GM19395 (cell line): ENCODE measurements at regions not wholly inside any gene's neighbourhood (a gene's known extent, or its start where the extent isn't known, plus 50 kb on each side); places are given as distances from the start of the nearest gene placed in this dataset.

ENCODE experiments used
- ATAC-seq: cut with Tn5 transposase; IDR thresholded peaks from one replicate; pipeline ENCODE4 v1.9.1; 2021; ENCODE audit warnings: mild to moderate bottlenecking, moderate library complexity; ENCODE audit not compliant: unreplicated experiment

DNA sequence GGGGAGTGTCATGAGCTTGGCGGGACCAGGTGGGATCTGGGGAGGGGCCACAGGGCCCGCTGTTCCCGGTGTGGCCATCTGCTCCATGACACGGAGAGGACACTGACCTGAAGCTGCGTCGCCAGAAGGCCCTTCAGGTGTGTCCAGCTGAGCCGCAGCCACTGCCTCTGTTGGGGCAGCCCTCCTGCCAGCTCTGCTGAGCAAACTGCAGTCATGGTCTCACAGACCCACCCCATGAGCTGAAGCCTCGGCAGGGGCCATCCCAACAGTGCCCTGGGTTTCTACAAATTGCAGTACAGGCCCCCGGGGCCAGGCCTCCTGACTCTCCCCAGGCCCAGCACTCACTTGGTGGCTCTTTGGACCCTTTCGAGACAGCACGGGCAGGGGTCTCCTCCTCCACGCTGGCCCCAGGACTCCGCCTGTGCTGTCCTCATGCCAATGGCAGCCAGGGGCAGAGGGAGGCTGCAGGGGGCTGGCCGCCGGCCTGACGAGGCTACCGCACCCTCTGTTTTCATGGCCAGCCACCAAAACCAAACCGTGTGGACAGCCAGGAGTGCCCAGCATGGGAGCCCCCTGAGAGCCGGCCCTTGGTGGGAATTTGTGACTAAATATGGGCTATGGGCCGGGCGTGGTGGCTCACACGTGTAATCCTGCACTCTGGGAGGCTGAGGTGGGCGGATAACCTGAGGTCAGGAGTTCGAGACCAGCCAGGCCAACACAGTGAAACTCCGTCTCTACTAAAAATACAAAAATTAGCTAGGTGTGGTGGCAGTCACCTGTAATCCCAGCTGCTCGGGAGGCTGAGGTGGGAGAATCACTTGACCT lies 175.2 kb upstream of the SALL3 start:
- no peak for ATAC-seq

DNA sequence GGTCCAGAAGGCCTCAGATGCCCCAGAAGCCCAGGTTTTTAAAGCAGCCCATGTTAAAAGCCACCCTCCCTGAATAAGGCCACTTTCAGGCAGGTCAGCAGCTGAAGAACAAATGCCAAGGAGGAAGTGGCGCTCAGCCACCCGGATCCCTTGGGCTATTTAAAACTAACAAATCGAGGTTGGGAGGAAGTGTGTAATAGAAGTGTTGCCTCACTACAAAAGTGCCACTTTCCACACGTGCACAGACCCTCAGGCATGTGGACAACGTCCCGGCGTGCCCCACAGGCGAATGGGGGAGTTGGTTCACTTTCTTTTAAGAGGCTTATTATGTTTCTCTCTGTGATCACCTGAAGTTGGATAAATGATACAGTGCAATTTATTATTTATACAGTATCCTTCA lies 173.8 kb upstream of the SALL3 start:
- ATAC-seq, result no peak

DNA sequence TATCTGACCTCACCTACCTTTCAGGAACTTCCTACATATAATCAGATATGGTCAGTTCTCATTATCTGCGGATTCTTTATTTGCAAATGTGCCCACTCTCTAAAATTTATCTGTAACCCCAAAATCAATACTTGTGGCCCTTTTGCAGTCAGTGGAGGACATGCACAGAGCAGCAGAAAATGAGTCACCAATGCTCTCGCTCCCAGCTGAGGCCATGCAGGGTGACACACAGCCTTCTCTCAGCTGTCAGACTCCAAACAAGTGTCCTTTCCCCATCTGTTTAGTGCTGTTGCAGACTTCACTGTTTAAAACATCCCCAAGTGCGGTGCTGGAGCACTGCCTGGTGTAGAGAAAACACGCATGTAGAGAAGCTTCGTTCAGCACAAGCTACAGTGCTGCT lies 171.9 kb upstream of the SALL3 start:
- ATAC-seq, result no peak

DNA sequence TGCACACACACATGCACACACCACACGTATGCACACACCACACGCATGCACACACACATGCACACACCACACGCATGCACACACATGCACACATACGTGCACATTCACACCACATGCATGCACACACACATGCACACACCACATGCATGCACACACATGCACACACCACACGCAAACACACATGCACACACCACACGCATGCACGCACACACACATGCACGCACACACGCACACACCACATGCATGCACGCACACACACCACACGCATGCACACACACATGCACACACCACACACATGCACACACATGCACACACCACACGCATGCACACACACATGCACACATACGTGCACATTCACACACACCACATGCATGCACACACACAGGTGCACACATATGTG lies 169.8 kb upstream of the SALL3 start:
- ATAC-seq, result no peak

DNA sequence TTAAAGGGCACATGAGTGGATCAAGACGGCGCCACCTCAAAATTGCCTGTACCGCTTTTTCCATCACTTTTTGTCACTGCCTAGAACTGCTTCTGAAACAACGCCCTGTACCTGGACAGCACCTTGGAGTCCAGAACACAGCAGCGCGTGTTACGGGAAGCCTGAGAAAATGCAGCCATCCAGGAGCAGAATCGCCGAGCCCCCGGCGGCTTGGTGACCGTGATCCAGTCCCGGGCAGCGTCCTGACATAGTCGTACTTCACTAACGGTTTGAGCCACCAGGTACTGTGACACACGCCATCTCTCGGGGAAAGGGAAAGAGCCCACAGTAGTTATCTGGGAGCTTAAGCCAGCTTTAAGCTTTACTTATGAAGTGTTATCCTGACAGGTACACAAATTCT lies 168.9 kb upstream of the SALL3 start:
- ATAC-seq, result no peak

DNA sequence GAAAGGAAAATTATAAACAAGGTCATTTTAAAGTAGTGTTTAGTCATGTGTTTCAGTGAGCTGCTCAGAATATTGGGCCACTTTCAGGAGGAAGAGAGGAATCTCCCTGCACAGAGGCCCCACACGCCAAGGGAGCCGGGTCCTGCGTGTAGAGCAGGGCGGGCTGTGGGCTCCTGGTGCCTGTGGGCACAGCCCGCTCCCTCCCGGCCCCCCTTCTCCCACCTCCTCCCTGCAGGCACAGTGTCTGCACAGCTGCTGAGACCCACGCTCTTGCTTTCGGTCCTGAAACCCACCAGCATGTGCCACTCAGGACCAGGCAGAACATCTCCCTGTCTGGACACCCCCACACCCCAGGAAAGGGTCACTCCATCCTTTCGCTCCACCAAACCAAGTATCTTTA lies 167.6 kb upstream of the SALL3 start:
- no peak for ATAC-seq

DNA sequence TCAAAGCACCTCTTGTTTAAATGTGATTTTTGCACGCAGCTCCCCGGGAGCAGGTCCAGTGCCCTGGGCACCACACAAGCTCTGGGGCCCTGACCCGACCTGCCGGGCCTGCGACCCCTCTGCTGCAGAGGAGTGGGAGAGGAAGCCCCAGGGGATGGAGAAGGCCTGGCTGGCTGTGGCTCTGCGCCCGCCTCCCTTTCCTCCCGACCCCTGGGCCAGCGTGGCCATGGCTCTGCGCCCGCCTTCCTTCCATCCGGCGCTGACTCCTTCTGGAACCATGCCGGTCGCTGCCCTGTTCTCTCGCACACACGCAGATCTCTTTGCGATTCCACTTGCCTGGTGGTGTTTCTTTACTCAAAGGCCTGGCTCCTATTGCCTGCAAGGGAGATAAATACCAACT lies 166.5 kb upstream of the SALL3 start:
- no peak for ATAC-seq

DNA sequence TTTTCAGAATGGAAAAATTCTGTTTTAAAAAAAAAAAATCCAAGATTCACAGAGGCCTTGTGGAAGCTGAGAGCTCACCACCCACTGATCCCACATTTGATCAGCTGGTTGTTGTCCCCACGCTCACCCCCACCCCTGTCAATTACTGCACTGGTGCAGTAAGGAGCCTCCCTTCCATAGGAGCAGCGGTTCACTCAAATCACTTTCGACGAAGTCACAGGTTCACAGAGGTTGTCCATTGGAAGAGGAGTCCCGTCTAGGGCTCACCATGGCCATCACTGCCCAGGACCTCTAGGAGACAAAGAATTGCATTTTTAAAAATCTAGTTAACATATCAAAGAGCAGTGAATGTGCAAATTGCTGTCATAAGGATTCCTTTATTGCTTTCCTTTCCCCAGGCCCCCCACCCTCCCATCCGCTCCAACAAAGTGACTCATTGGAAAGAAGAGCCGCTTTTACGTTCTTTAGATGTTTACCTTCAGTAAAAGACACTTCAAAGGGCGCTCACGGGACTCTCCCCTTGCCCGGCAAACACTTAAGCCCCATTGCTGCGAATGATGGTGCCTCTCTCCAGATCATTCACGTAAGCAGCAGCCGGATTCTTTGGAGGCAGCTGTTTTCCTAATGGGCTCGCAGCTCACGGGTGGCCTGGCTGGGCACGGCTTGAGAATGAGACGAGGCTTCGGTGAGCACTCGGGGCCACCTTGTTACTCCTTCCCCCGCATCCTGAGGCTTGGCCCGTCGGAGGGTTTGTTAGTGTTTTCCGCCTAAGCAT lies 165.5 kb upstream of the SALL3 start:
- ATAC-seq, result no peak

DNA sequence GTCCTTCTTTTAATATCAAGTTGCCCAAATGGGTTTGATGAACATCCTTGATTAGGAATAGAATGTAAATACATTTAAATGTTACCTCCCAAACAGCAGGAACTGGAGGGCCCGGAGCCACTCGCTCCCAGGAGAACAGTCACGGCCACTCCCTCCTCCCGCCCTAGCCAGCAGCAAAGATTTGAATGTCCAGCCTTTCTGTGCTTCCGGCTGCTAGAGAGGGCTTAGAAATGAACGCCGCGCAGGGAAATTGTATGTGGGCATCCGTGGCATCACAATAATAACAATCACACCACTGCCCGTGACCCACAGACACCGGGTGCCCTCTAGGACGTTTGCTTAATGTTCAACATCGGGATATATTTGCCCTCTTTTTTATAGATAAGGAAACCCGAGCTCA lies 164.9 kb upstream of the SALL3 start:
- no peak for ATAC-seq

DNA sequence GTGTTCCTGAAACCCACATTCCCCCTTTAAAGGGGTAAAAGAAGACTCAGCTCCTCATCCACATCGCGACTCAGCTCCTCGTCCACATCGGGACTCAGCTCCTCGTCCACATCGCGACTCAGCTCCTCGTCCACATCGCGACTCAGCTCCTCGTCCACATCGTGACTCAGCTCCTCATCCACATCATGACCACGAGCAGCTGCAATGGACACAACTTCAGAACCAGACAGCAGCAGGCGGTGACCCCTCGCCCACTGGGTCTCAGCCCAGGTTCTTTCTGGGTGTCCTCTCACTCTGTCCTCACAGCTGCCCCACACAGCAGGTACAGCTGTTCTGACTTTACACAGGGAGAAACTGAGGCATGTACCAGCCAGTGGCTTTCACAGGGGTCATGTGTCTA lies 163.5 kb upstream of the SALL3 start:
- no peak for ATAC-seq

DNA sequence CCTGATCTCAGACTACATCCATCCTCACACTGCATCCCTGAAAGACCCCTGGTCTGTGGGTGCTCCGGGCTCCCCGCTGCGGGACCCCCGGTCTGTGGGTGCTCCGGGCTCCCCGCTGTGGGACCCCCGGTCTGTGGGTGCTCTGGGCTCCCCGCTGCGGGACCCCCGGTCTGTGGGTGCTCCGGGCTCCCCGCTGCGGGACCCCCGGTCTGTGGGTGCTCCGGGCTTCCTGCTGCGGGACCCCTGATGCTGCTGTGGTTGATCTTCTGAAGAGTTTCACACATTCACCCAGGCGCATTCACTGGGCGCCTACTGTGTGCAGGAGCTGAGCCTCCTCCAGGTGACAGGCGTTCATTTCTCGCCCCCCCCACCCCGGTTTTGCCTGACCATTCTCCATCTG lies 162.7 kb upstream of the SALL3 start:
- ATAC-seq, result no peak

DNA sequence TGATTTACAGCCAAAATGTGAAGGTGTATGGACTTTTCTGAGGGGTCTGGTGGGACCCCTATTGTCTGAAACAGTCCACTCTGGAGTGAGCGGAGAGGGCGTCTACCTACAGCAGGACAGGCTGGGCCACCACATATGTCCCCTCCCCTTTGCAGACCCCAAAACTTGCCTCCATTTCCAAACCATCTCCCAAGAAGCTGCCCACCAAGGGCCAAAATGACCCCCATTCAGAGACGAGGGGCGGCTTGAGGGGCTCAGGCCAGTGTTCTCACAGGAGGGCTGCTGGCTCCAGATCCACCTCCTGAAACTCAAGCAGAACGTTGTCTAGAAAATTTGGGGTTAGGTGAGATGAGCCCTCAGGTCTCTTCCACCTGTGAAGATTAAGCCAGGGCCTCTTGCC lies 161.1 kb upstream of the SALL3 start:
- no peak for ATAC-seq

DNA sequence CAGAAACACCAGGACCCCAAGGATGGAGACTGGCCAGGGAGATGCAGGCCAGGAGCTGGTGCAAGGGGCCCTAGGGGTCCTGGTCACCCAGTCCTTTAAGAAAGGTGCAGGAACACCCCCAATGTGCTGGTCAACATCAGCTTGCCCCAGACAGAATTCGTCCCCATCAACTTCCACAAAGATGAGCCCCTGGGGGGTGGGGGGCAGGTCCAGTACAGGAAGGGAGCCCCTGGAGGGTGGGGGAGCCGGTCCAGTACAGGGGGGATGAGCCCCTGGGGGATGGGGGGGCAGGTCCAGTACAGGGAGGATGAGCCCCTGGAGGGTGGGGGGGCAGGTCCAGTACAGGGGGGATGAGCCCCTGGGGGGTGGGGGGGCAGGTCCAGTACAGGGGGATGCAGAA lies 160.7 kb upstream of the SALL3 start:
- ATAC-seq, result no peak

DNA sequence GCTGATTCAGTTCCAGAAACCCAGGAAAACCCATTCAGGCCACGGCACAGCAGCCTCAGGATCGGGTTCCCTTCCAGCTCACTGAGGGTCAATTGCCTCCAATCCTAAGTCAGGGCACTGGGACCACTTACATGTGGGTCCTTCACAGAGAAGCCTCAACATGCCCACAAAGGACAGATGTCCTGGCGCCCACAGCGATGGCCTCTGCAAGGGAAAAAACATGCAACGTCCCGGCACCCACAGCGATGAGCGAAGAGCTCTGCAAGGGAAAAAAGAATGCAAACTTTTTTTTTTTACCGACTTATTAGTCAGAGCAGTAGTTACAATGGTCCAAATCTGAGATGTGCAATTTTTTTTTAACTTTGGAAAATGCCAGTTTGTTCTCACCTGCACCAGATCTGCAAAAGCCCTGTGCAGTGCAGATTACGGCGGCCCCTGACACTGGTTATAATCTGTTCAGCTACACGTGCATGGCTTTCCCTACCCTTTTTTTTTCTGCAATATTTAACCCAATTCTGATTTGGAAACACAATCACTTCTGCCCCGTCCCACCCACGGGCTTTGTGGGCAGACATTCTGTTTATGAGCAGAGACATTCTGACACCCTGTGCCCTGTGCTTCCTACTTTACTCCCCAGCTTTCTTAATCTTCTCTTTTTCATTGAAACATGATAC lies 159.3 kb upstream of the SALL3 start:
- ATAC-seq, result no peak

DNA sequence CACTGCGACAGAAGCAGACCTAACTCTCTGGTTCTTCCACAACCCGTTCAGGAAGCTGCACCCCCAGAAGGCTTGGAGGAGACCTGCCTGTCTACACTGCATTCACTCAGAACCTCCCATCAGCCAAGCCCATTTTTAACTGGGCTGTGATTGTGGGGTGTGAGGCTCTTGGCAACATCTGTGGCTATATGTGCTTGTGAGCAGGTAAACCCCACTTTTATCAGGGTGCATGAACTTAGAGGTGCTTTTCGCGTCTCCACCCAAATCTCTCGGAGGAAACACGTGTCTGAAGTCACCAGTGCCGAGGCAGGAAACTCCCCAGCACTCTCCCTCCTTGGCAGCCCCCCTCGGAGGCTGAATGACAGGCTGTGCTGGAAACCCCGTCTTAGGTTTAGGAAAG lies 158.2 kb upstream of the SALL3 start:
- no peak for ATAC-seq

DNA sequence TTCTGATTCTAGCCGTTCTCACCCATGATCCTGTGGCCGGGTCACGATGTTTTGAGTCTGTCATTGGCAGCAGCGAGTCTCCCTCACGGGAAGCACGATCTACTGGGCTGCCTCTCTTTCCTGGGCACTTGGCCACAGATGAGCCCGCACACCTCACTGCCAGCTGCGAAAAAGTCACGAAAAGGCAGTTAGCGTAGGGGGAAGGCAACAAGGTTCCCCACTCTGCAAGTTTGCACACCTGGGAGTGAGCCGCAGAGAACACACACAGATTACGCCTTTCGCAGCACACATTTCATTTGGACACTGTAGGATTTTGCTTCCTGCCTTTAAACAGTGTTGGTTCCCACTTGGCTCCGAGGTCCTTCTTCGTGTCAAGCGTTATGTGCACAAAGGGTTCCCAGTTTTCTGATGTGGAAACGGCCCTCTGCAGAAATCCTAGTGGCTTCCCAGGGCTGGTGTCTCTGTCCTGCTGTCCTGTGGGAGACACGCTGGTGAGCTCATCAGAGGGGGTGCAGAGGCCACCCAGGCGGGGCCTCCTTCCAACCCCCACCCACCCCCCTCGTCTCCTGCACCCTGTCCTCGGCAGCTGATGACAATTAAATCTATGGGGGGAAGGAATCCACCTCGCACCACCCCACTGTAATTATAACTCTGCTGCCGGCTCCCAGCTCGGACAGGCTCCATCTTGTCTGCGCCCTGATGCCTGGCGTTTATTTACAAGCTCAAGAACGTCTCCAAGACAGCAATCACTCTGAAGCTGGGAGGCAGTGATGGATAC lies 157.3 kb upstream of the SALL3 start:
- ATAC-seq, result no peak

DNA sequence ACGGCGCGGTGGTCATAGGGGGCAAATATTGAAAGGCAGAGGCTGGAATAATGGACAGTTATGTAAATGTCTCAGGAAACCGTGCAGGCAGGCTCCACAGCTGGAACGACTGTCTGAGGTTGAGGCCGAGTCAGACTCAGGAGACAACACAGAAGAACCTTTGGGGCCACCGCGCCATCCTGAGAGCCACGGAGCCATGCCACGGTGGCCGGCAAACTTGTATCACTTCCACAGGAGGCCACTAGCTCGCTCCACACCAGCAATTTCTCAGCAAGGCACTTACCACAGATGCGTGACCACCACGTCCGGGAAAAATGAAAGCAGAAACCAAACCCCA lies 156.7 kb upstream of the SALL3 start:
- ATAC-seq, result no peak

DNA sequence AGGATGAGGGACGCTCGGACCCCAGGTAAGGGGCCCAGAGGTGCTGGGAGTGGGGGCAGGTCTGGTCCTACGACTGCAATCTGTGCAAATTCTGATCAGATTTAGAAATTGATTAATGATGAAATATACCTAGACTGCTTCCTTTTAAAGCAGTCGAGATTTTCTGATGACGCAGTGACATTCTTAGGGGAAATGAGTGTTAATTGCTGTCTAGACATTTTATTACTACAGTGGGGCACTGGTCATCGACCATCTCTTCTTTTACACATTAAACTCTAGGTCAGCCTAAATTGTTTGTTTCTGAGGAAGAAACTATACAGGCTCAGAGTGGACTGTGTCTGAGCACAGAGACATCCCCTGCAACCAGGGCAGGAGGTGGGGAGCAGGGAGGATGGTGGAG lies 154.4 kb upstream of the SALL3 start:
- ATAC-seq, result no peak

DNA sequence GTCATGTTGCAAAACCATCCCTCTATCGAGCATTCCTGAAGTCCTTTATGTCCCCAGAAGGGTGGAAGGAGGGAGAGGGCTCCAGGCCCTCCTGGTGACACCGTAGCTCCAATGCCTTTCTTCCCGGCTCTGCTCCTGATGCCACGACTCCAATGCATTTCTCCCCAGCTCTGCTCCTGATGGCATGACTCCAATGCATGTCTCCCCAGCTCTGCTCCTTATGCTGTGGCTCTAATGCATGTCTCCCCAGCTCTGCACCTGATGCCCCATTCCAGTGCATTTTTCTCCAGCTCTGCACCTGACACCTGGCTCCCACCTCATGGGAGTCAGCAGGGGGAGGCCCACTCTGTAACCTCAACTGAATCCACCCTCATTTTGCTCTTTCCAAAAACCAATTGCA lies 153.0 kb upstream of the SALL3 start:
- no peak for ATAC-seq

DNA sequence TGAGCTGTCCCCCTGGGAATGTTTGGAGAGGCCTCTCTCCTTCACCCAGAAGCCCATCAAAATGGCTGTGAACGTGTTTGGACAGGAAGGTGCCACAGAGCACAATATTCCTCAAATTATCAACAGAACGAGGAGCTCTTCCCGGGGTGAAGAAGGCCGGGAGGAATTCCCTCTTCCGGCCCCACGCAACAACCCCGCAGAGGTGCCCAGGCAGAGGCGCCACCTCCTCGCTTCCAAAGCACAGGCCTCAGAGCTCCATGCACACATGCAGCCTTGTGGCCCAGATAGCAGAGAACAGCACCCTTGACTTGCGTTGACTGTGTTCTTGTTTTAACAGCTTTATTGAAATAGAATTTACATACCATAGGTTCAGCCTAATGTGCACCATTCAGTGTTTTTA lies 152.5 kb upstream of the SALL3 start:
- no peak for ATAC-seq

DNA sequence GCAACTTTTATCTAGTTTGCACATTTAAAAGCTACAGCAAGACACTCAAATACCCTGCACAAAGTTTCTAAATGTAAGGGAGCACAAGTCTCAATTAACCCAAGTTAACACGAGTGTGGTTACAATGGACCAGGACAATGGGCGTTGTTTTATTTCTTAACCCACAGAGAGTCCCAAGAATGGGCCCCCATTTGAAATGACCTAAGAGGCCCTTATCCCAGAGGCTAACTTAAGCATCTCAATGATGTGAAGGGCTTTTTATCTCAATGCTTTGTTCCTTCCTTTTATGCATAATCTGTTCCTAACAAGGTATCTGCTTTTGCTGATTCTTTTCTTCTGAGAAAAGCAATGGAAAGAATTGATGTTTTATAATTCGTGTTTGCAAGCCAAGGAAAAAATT lies 151.5 kb upstream of the SALL3 start:
- no peak for ATAC-seq
